Prostate gland (tissue), 2 donors: ENCODE measurements at regions not wholly inside any gene's neighbourhood (a gene's known extent, or its start where the extent isn't known, plus 50 kb on each side); places are given as distances from the start of the nearest gene placed in this dataset.
A peak's percentile ranks its signal among the peaks of the same experiment; 100 is the strongest.

Experiments
- DNase-seq: peaks from one replicate; pipeline ENCODE4 v3.0.0-alpha.2; 2019; ENCODE audit warnings: low spot score
- H3K27ac ChIP-seq, 2 donors: fragments of 200-600 bp; sonication (generic); 2 replicates each; pipeline ENCODE4 v1.5.1; 2017 to 2019
- H3K27me3 ChIP-seq: fragments of 200-600 bp; sonication (generic); replicated peaks from 2 replicates; pipeline ENCODE4 v1.5.1; 2019; ENCODE audit not compliant: insufficient read depth
- H3K36me3 ChIP-seq, 2 donors: fragments of 200-600 bp; sonication (generic); 1 replicate in 1 of 2; 2 replicates in 1 of 2; pipeline versions ENCODE4 v1.5.1 to v1.8.1; 2017 to 2019
- H3K4me1 ChIP-seq: fragments of 200-600 bp; sonication (generic); replicated peaks from 2 replicates; pipeline ENCODE4 v1.5.1; 2019
- H3K4me3 ChIP-seq, 2 donors: fragments of 200-600 bp; sonication (generic); 2 replicates each; pipeline ENCODE4 v1.5.1; 2017 to 2019
- H3K9me3 ChIP-seq: fragments of 200-600 bp; sonication (generic); 2 replicates; pipeline ENCODE4 v1.5.1; 2017
- CTCF ChIP-seq, 4 experiments: fragments of 200-600 bp in 2 of 4; fragments of 450-650 bp in 2 of 4; sonication (generic) in 2 of 4; IDR thresholded peaks; 1 replicate in 3 of 4; 2 replicates in 1 of 4; pipeline ENCODE4 v1.5.1; 2016 to 2019; ENCODE audit warnings: antibody characterized with exemption in 4 of 4, mild to moderate bottlenecking in 2 of 4, moderate library complexity in 2 of 4
- POLR2A ChIP-seq: fragments of 450-650 bp; IDR thresholded peaks from one replicate; pipeline ENCODE4 v1.6.1; 2016; ENCODE audit warnings: antibody characterized with exemption, mild to moderate bottlenecking
- POLR2AphosphoS5 ChIP-seq: sonication (generic); formaldehyde crosslinking; IDR thresholded peaks from one replicate; pipeline ENCODE4 v1.6.1; 2017; ENCODE audit warnings: antibody characterized with exemption
- WGBS: methylation state at CpG from one replicate; pipeline ENCODE4 v1.1.5; 2018; 5-methylcytosine and 5-hydroxymethylcytosine counted together
- intact Hi-C: fragments of 100-400 bp; cut with DNase I; formaldehyde crosslinking; loops from one replicate; pipeline ENCODE4 v1.14.2; 2022

- Histone ChIP-seq H3K27ac (no peak overlapping the region), H3K36me3 (no peaks in the 10 kb centered on the region), H3K27me3 (no peaks in the 10 kb centered on the region), H3K4me3 (no peak overlapping the region), H3K4me1 (no peaks in the 10 kb centered on the region), H3K9me3 (no peaks in the 10 kb centered on the region)
- TF ChIP-seq CTCF (IDR thresholded peaks at IDR 0.05) (no peak), POLR2AphosphoS5 (no peak), POLR2A (no peak)
- no peak for DNase-seq
- intact Hi-C loops = loop anchor here (5.0 kb wide), 2 partner anchors 507 to 677 kb away; no protein-coding TSS in a partner anchor
Measured at GRCh38 chr6:55954436-55954835, 79.0 kb upstream of the BMP5 start.

DNA sequence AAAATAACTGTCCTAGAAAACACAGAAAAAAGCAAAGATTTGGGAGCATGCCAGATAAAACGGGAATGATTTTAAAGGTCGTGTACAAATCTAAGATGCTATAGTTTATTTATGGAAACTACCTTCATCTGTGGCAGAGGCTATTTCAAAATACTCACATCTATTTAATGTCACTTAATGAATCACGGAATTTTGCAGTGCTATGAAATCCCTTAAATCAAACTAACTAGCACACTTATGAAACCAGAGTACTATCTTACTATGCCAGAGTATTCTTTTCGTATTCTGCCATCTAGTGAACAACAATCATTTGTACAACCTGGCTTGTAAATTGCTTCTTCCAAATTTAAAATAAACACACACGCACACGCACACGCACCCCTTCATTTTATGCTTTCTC is 77.9 kb upstream of the BMP5 start:
- no peak overlapping the region for H3K4me3 ChIP-seq
- 9% methylated on average over 7 of the region's 7 CpGs for WGBS
- no peaks in the 10 kb centered on the region for H3K36me3 ChIP-seq
- TF ChIP-seq POLR2A = no peak
- TF ChIP-seq CTCF (IDR thresholded peaks at IDR 0.05) = peak in 3 of 4 experiments; percentile 29 to 55 (median 50)
- no peaks in the 10 kb centered on the region for H3K27me3 ChIP-seq
- H3K27ac ChIP-seq = no peak overlapping the region
- intact Hi-C loops = loop anchor here (5.0 kb wide), 2 partner anchors 506 to 676 kb away; no protein-coding TSS in a partner anchor
- no peaks in the 10 kb centered on the region for H3K4me1 ChIP-seq
- no peak for DNase-seq
- H3K9me3 ChIP-seq = no peaks in the 10 kb centered on the region

DNA sequence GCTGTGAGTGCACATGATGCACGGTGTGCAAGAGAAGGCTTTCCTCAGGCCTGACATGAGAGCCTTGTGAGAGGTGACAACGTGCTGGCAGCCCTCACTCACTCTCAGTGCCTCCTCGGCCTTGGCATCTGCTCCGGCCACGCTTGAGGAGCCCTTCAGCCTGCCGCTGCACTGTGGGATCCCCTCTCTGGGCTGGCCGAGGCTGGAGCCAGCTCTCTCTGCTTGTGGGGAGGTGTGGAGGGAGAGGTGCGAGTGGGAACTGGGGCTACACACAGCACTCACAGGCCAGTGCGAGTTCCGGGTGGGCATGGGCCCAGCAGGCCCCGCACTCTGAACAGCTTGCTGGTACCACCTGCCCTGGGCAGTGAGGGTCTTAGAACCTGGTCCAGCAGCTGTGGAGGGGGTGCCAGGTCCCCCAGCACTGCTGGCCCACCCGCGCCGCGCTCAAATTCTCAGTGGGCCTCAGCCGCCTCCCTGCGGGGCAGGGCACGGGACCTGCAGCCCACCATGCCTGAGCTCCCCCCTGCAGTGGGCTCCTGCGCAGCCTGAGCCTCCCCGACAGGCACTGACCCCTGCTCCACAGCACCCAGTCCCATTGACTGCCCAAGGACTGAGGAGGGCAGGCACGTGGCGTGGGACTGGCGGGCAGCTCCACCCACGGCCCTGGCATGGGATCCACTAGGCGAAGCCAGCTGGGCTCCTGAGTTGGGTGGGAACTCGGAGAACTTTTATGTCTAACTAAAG is 74.9 kb upstream of the BMP5 start:
- no peak for DNase-seq
- H3K4me3 ChIP-seq = no peak overlapping the region
- intact Hi-C loops = loop anchor here (5.0 kb wide), 2 partner anchors 503 to 673 kb away; no protein-coding TSS in a partner anchor
- H3K27ac ChIP-seq = no peak overlapping the region
- H3K9me3 ChIP-seq = no peaks in the 10 kb centered on the region
- 97% methylated on average over 26 of the region's 26 CpGs for WGBS
- no peak for TF ChIP-seq CTCF (IDR thresholded peaks at IDR 0.05)
- no peak for TF ChIP-seq POLR2A
- no peaks in the 10 kb centered on the region for H3K4me1 ChIP-seq
- H3K27me3 ChIP-seq = no peaks in the 10 kb centered on the region
- H3K36me3 ChIP-seq = no peaks in the 10 kb centered on the region

- H3K9me3 ChIP-seq = no peaks in the 10 kb centered on the region
- H3K27me3 ChIP-seq = no peaks in the 10 kb centered on the region
- H3K4me3 ChIP-seq = no peak overlapping the region
- DNase-seq = no peak
- no peak overlapping the region for H3K27ac ChIP-seq
- H3K36me3 ChIP-seq = no peaks in the 10 kb centered on the region
- H3K4me1 ChIP-seq = no peaks in the 10 kb centered on the region
- TF ChIP-seq CTCF (IDR thresholded peaks at IDR 0.05) (no peak), POLR2AphosphoS5 (no peak), POLR2A (no peak)
- 84% methylated on average over 3 of the region's 3 CpGs for WGBS
- intact Hi-C loops = loop anchor here (10.0 kb wide), 1 partner anchor 59 kb away; no protein-coding TSS in a partner anchor
Measured at GRCh38 chr6:55943329-55943728, 67.9 kb upstream of the BMP5 start.

GRCh38 chr6:55941702-55942101 is 66.3 kb upstream of the BMP5 start:
- H3K9me3 ChIP-seq = no peaks in the 10 kb centered on the region
- no peak overlapping the region for H3K4me3 ChIP-seq
- 89% methylated on average over 2 of the region's 2 CpGs for WGBS
- no peak for DNase-seq
- no peak overlapping the region for H3K27ac ChIP-seq
- no peaks in the 10 kb centered on the region for H3K27me3 ChIP-seq
- no peaks in the 10 kb centered on the region for H3K36me3 ChIP-seq
- H3K4me1 ChIP-seq = no peaks in the 10 kb centered on the region
- TF ChIP-seq POLR2A = no peak
- no peak for TF ChIP-seq POLR2AphosphoS5
- TF ChIP-seq CTCF (IDR thresholded peaks at IDR 0.05) = no peak
- intact Hi-C loops = loop anchor here (10.0 kb wide), 1 partner anchor 57 kb away; no protein-coding TSS in a partner anchor
